ENCODE measurements at regions not wholly inside any gene's neighbourhood (a gene's known extent, or its start where the extent isn't known, plus 50 kb on each side); places are given as distances from the start of the nearest gene placed in this dataset.

GRCh38 chr5:125106271-125106670 is 359.8 kb upstream of the ZNF608 start:
- DNase-seq, result no peak

- no peak for DNase-seq
These were observed 360.4 kb upstream of the ZNF608 start for GRCh38 chr5:125106881-125107280.

GRCh38 chr5:125109293-125109692 is 362.9 kb upstream of the ZNF608 start:
- DNase-seq, result no peak

GRCh38 chr5:125109816-125110215 is 363.4 kb upstream of the ZNF608 start:
- DNase-seq, result no peak

GRCh38 chr5:125112196-125112595 is 365.8 kb upstream of the ZNF608 start:
- no peak for DNase-seq

GRCh38 chr5:125113328-125113727 is 366.9 kb upstream of the ZNF608 start:
- DNase-seq, result no peak

- no peak for DNase-seq
These were observed 368.7 kb upstream of the ZNF608 start for GRCh38 chr5:125115195-125115525.

GRCh38 chr5:125117566-125117965 is 371.1 kb upstream of the ZNF608 start:
- no peak for DNase-seq

- DNase-seq, result no peak
These were observed 373.6 kb upstream of the ZNF608 start for GRCh38 chr5:125120012-125120411.

- DNase-seq, result no peak
These were observed 378.8 kb upstream of the ZNF608 start for GRCh38 chr5:125125031-125125823.

GRCh38 chr5:125126050-125126449 is 379.6 kb upstream of the ZNF608 start:
- DNase-seq, result no peak

GRCh38 chr5:125129151-125129806 is 382.8 kb upstream of the ZNF608 start:
- no peak for DNase-seq

- no peak for DNase-seq
These were observed 384.2 kb upstream of the ZNF608 start for GRCh38 chr5:125130591-125130990.

GRCh38 chr5:125134216-125135081 is 388.0 kb upstream of the ZNF608 start:
- no peak for DNase-seq

- no peak for DNase-seq
These were observed 391.1 kb upstream of the ZNF608 start for GRCh38 chr5:125137535-125137934.

- no peak for DNase-seq
These were observed 391.8 kb upstream of the ZNF608 start for GRCh38 chr5:125138266-125138665.

- DNase-seq, result no peak
These were observed 393.2 kb upstream of the ZNF608 start for GRCh38 chr5:125139590-125139989.

GRCh38 chr5:125140220-125140619 is 393.8 kb upstream of the ZNF608 start:
- no peak for DNase-seq

GRCh38 chr5:125140855-125141254 is 394.4 kb upstream of the ZNF608 start:
- no peak for DNase-seq

GRCh38 chr5:125142458-125142857 is 396.0 kb upstream of the ZNF608 start:
- no peak for DNase-seq

GRCh38 chr5:125143011-125143410 is 396.6 kb upstream of the ZNF608 start:
- no peak for DNase-seq

- DNase-seq, result no peak
These were observed 401.6 kb upstream of the ZNF608 start for GRCh38 chr5:125148076-125148475.

- no peak for DNase-seq
These were observed 402.3 kb upstream of the ZNF608 start for GRCh38 chr5:125148706-125149105.

- no peak for DNase-seq
These were observed 402.7 kb upstream of the ZNF608 start for GRCh38 chr5:125149110-125149509.

Data from activated CD4-positive, CD25-positive, alpha-beta regulatory T cell (primary cell).